ENCODE measurements at regions not wholly inside any gene's neighbourhood (a gene's known extent, or its start where the extent isn't known, plus 50 kb on each side); places are given as distances from the start of the nearest gene placed in this dataset.

DNA sequence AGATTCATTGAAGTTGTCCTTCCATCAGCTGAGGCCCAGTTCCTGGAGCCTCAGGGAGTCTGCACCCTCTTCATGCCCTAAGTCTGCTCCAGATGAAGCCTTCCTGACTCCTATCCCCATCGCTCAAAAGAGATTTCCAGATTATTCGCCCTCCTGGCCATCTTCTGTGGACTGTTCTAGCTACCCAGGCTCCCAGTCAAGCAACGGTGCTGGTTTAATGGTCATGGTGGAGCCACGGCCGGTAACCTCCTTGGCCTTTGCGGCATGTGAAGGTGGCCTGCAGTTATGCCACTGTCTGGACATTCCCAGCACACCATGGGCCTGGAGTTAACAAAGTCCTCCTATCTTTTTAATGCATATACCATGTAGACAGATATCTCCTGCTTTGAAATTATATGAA lies 140.1 kb upstream of the ASB18 start:
- TF ChIP-seq POLR2A (IDR thresholded peaks at IDR 0.05; ENCODE audit: low read length), result no peak
- no peak for TF ChIP-seq GATA1 (IDR thresholded peaks at IDR 0.05; ENCODE audit: low read depth, low read length)
